IMR-90 (cell line): ENCODE measurements at regions not wholly inside any gene's neighbourhood (a gene's known extent, or its start where the extent isn't known, plus 50 kb on each side); places are given as distances from the start of the nearest gene placed in this dataset.

Source experiments
- ATAC-seq: fragments of 200-7000 bp; cut with Tn5 transposase; 2 replicates; pipeline ENCODE4 v1.9.1; 2020; ENCODE audit warnings: low read depth, mild to moderate bottlenecking, moderate library complexity
- BruUV-seq: library from RNA; stranded (reverse); fragments of 400-500 nt; replicated peaks from 2 replicates; lab custom pipeline; 2021; lab: Mats Ljungman, UMichigan
- CTCF ChIA-PET: fragments of 300-600 bp; formaldehyde crosslinking; extraction: SDS; loops from one replicate; lab custom pipeline; 2021; ENCODE audit warnings: antibody characterized with exemption; lab: Yijun Ruan, JAX
- POLR2A ChIA-PET: fragments of 300-600 bp; sonication (Branson Sonifier 250); formaldehyde crosslinking; loops from one replicate; lab custom pipeline; 2022; ENCODE audit warnings: antibody characterized with exemption; ENCODE audit not compliant: unreplicated experiment; lab: Charles Lee
- DNase-seq: peaks from one replicate; pipeline ENCODE4 v3.0.0; 2013
- H2AFZ ChIP-seq: replicated peaks from 2 replicates; pipeline ENCODE3; 2013; ENCODE audit warnings: low read length, mild to moderate bottlenecking; ENCODE audit not compliant: poor library complexity
- H2AK5ac ChIP-seq: 2 replicates; pipeline ENCODE4 v1.6.1; 2013; ENCODE audit warnings: low read depth, low read length, inconsistent platforms
- H2AK9ac ChIP-seq: replicated peaks from 2 replicates; pipeline ENCODE3; 2013; ENCODE audit warnings: mild to moderate bottlenecking, low read depth, low read length, moderate library complexity; ENCODE audit not compliant: poor library complexity
- H2BK120ac ChIP-seq: 2 replicates; pipeline ENCODE4 v1.6.1; 2013; ENCODE audit warnings: low read depth, low read length, inconsistent platforms
- H2BK15ac ChIP-seq: 3 replicates; pipeline ENCODE4 v1.6.1; 2013; ENCODE audit warnings: low read depth, low read length, inconsistent platforms
- H2BK20ac ChIP-seq: 2 replicates; pipeline ENCODE4 v1.6.1; 2013; ENCODE audit warnings: low read depth, mild to moderate bottlenecking, inconsistent platforms, low read length, moderate library complexity
- H2BK5ac ChIP-seq: 2 replicates; pipeline ENCODE4 v1.6.1; 2013; ENCODE audit warnings: mild to moderate bottlenecking, low read depth, low read length, inconsistent platforms; ENCODE audit not compliant: poor library complexity, severe bottlenecking
- H3K14ac ChIP-seq: replicated peaks from 2 replicates; pipeline ENCODE4 v1.6.1; 2013; ENCODE audit warnings: low read depth, low read length, inconsistent platforms
- H3K18ac ChIP-seq: 2 replicates; pipeline ENCODE4 v1.6.1; 2013; ENCODE audit warnings: low read depth, low read length, control low read depth
- H3K23ac ChIP-seq: 2 replicates; pipeline ENCODE4 v1.6.1; 2013; ENCODE audit warnings: low read depth, low read length, inconsistent platforms
- H3K27ac ChIP-seq: 2 replicates; pipeline ENCODE4 v1.5.1; 2013; ENCODE audit warnings: mild to moderate bottlenecking, control low read depth, low read length; ENCODE audit not compliant: insufficient read depth
- H3K27me3 ChIP-seq: 2 replicates; pipeline ENCODE4 v1.6.1; 2013; ENCODE audit warnings: low read length; ENCODE audit not compliant: control insufficient read depth, insufficient read depth
- H3K36me3 ChIP-seq: 2 replicates; pipeline ENCODE4 v1.6.1; 2013; ENCODE audit warnings: low read length, mixed read lengths; ENCODE audit not compliant: control insufficient read depth, insufficient read depth
- H3K4ac ChIP-seq: 2 replicates; pipeline ENCODE4 v1.6.1; 2013; ENCODE audit warnings: low read depth, low read length, inconsistent platforms
- H3K4me1 ChIP-seq: 2 replicates; pipeline ENCODE4 v1.6.1; 2013; ENCODE audit warnings: low read length, mixed read lengths; ENCODE audit not compliant: control insufficient read depth, insufficient read depth
- H3K4me2 ChIP-seq: 2 replicates; pipeline ENCODE4 v1.6.1; 2013; ENCODE audit warnings: low read depth, mild to moderate bottlenecking, control low read depth, low read length, moderate library complexity
- H3K4me3 ChIP-seq: 2 replicates; pipeline ENCODE4 v1.5.1; 2013; ENCODE audit warnings: low read depth, mild to moderate bottlenecking, control low read depth, low read length, moderate library complexity; ENCODE audit not compliant: insufficient read depth
- H3K56ac ChIP-seq: 2 replicates; pipeline ENCODE4 v1.6.1; 2013; ENCODE audit warnings: low read length, inconsistent platforms; ENCODE audit not compliant: insufficient read depth; ENCODE audit errors: extremely low read depth
- H3K79me1 ChIP-seq, 2 experiments: 2 replicates each; pipeline ENCODE4 v1.6.1; 2013; ENCODE audit warnings: low read length in 2 of 2, inconsistent platforms in 1 of 2, low read depth in 1 of 2
- H3K9ac ChIP-seq: 2 replicates; pipeline ENCODE4 v1.6.1; 2013; ENCODE audit warnings: low read depth, low read length, control low read depth
- H3K9me1 ChIP-seq: 2 replicates; pipeline ENCODE4 v1.6.1; 2013; ENCODE audit warnings: low read length, inconsistent platforms; ENCODE audit not compliant: insufficient read depth
- H3K9me3 ChIP-seq: 2 replicates; pipeline ENCODE4 v1.6.1; 2013; ENCODE audit warnings: low read length; ENCODE audit not compliant: control insufficient read depth, insufficient read depth
- H4K20me1 ChIP-seq: 2 replicates; pipeline ENCODE4 v1.6.1; 2013; ENCODE audit warnings: low read length, inconsistent platforms; ENCODE audit not compliant: insufficient read depth
- H4K5ac ChIP-seq: 2 replicates; pipeline ENCODE4 v1.6.1; 2013; ENCODE audit warnings: mild to moderate bottlenecking, low read depth, low read length, control low read depth
- H4K8ac ChIP-seq, 2 experiments: 2 replicates each; pipeline ENCODE4 v1.6.1; 2013; ENCODE audit warnings: low read depth in 2 of 2, low read length in 2 of 2, control low read depth in 1 of 2, inconsistent platforms in 1 of 2
- H4K91ac ChIP-seq: 2 replicates; pipeline ENCODE4 v1.6.1; 2013; ENCODE audit warnings: low read depth, low read length, inconsistent platforms; ENCODE audit not compliant: insufficient read depth
- BHLHE40 ChIP-seq: fragments of 150-350 bp; IDR thresholded peaks from 2 replicates; pipeline ENCODE4 v1.6.1; 2016; ENCODE audit warnings: mild to moderate bottlenecking, low read depth, low read length
- CEBPB ChIP-seq: IDR thresholded peaks from 2 replicates; pipeline ENCODE4 v1.6.1; 2012; ENCODE audit warnings: low read depth, low read length, improper control_type of control experiment
- FOS ChIP-seq: fragments of 150-350 bp; IDR thresholded peaks from 2 replicates; pipeline ENCODE4 v1.6.1; 2016; ENCODE audit warnings: low read depth, low read length
- MAZ ChIP-seq: IDR thresholded peaks from 2 replicates; pipeline ENCODE4 v1.6.1; 2012; ENCODE audit warnings: low read depth, mild to moderate bottlenecking, low read length, improper control_type of control experiment, moderate library complexity, borderline replicate concordance
- SMC3 ChIP-seq: fragments of 150-350 bp; IDR thresholded peaks from 2 replicates; pipeline ENCODE4 v1.6.1; 2016; ENCODE audit warnings: low read depth, mild to moderate bottlenecking, antibody characterized with exemption, low read length, moderate library complexity
- WGBS, 2 experiments: methylation state at CpG; one replicate each; pipeline versions ENCODE4 v1.1.5 to v1.1.7; 2013; ENCODE audit warnings: missing lambda C conversion rate in 2 of 2; ENCODE audit not compliant: insufficient read length in 1 of 2; ENCODE audit errors: extremely low coverage in 2 of 2; 5-methylcytosine and 5-hydroxymethylcytosine counted together
- dilution Hi-C: fragments of 300-500 bp; cut with HindIII; formaldehyde crosslinking; loops from one replicate; pipeline ENCODE4 v1.14.3; 2018; ENCODE audit warnings: low sequenced_read_pairs; ENCODE audit not compliant: unreplicated experiment
- in situ Hi-C: fragments of 300-500 bp; cut with MboI; formaldehyde crosslinking; loops from 3 replicates; pipeline ENCODE4 v1.14.3; 2019; ENCODE audit warnings: low sequenced_read_pairs, inconsistent platforms, mixed read lengths
- intact Hi-C: fragments of 100-400 bp; cut with micrococcal nuclease; formaldehyde crosslinking; loops from 2 replicates; pipeline ENCODE4 v1.10.0; 2022

- peak; percentile 63; the same call in 1 of the 2 replicates for TF ChIP-seq FOS
- peak; percentile 99 for TF ChIP-seq CEBPB
- 0 out of 2 replicates have a peak, but pooled peaks have one; percentile 23 for TF ChIP-seq BHLHE40
- TF ChIP-seq SMC3 = peak; percentile 21; the same call in 1 of the 2 replicates
Measured at GRCh38 chr6:4459032-4459431, 317.2 kb upstream of the CDYL start (continued).

GRCh38 chr6:4451718-4452117 lies 316.3 kb upstream of the ECI2 start:
- no peak overlapping the region for H3K18ac ChIP-seq
- H4K91ac ChIP-seq = no peak overlapping the region
- H4K8ac ChIP-seq = no peak overlapping the region
- H2BK120ac ChIP-seq = no peak overlapping the region
- H3K9ac ChIP-seq = no peak overlapping the region
- peaks cover 11% of the 10 kb centered on the region for H3K9me3 ChIP-seq
- H3K4me3 ChIP-seq = no peak overlapping the region
- H2BK5ac ChIP-seq = no peak overlapping the region
- no peak overlapping the region for H4K5ac ChIP-seq
- H2AK9ac ChIP-seq = no peak overlapping the region
- H2AK5ac ChIP-seq = no peak overlapping the region
- intact Hi-C loops (no loop called here), dilution Hi-C loops (no loop called here), in situ Hi-C loops (no loop called here)
- no peak for TF ChIP-seq FOS
- TF ChIP-seq MAZ = no peak
- CTCF ChIA-PET = no interaction called here
- no peak overlapping the region for H2BK15ac ChIP-seq
- H3K4me2 ChIP-seq = no peak overlapping the region
- no peaks in the 10 kb centered on the region for H3K27me3 ChIP-seq
- BruUV-seq = no TSS peak
- H2BK20ac ChIP-seq = no peak overlapping the region
- no peak overlapping the region for H3K27ac ChIP-seq
- peaks cover 3% of the 10 kb centered on the region; the same call in 1 of the 2 replicates for H3K9me1 ChIP-seq
- peaks cover 5% of the 10 kb centered on the region for H3K4me1 ChIP-seq
- no peaks in the 10 kb centered on the region for H3K79me1 ChIP-seq
- no peak overlapping the region for H3K23ac ChIP-seq
- H4K20me1 ChIP-seq = no peaks in the 10 kb centered on the region
- no peak for ATAC-seq
- no peak overlapping the region for H3K56ac ChIP-seq
- no peak overlapping the region for H2AFZ ChIP-seq
- no peak overlapping the region for H3K14ac ChIP-seq
- no peak for DNase-seq
- POLR2A ChIA-PET = no interaction called here
- WGBS, 2 experiments = no CpG with 5 or more reads among the region's 1 CpG
- no peak overlapping the region for H3K4ac ChIP-seq
- no peaks in the 10 kb centered on the region for H3K36me3 ChIP-seq
